Fibroblast of lung (primary cell): ENCODE measurements at regions not wholly inside any gene's neighbourhood (a gene's known extent, or its start where the extent isn't known, plus 50 kb on each side); places are given as distances from the start of the nearest gene placed in this dataset.
A peak's percentile ranks its signal among the peaks of the same experiment; 100 is the strongest.

Experiments
- DNase-seq, 2 donors: peaks; one replicate each; pipeline versions ENCODE4 v3.0.0 to v3.0.0-alpha.2; 2010; ENCODE audit warnings: low read depth in 2 of 2
- H2AFZ ChIP-seq: 2 replicates; pipeline ENCODE4 v1.5.1; 2012; ENCODE audit warnings: low read length, control low read depth, inconsistent platforms
- H3K27ac ChIP-seq: 2 replicates; pipeline ENCODE4 v1.5.1; 2011; ENCODE audit warnings: low read length, control low read depth; ENCODE audit not compliant: insufficient read depth
- H3K27me3 ChIP-seq: 2 replicates; pipeline ENCODE4 v1.5.1; 2011; ENCODE audit warnings: mild to moderate bottlenecking, low read length; ENCODE audit not compliant: control insufficient read depth, insufficient read depth
- H3K36me3 ChIP-seq: 2 replicates; pipeline ENCODE4 v1.5.1; 2011; ENCODE audit warnings: low read length; ENCODE audit not compliant: control insufficient read depth, insufficient read depth
- H3K4me1 ChIP-seq: 2 replicates; pipeline ENCODE4 v1.5.1; 2011; ENCODE audit warnings: low read length; ENCODE audit not compliant: control insufficient read depth, insufficient read depth; ENCODE audit errors: extremely low read depth
- H3K4me2 ChIP-seq: 2 replicates; pipeline ENCODE4 v1.5.1; 2011; ENCODE audit warnings: low read length, control low read depth; ENCODE audit not compliant: insufficient read depth; ENCODE audit errors: extremely low read depth
- H3K4me3 ChIP-seq, 4 experiments: fragments of 200-600 bp in 1 of 4; sonication (generic) in 1 of 4; replicated peaks in 1 of 4; 2 replicates each; pipeline ENCODE4 v1.5.1; 2011 to 2016; ENCODE audit warnings: low read length in 4 of 4, low read depth in 3 of 4, mild to moderate bottlenecking in 3 of 4, control low read depth in 2 of 4, inconsistent platforms in 1 of 4, mixed read lengths in 1 of 4; ENCODE audit not compliant: insufficient read depth in 1 of 4; ENCODE audit errors: control extremely low read depth in 1 of 4
- H3K79me2 ChIP-seq: 2 replicates; pipeline ENCODE4 v1.5.1; 2012; ENCODE audit warnings: mild to moderate bottlenecking, low read length, inconsistent platforms; ENCODE audit not compliant: control insufficient read depth, insufficient read depth
- H3K9ac ChIP-seq: 2 replicates; pipeline ENCODE4 v1.5.1; 2011; ENCODE audit warnings: mild to moderate bottlenecking, low read length, control low read depth; ENCODE audit not compliant: insufficient read depth
- H3K9me3 ChIP-seq: 2 replicates; pipeline ENCODE4 v1.5.1; 2012; ENCODE audit warnings: low read depth, low read length; ENCODE audit not compliant: control insufficient read depth, insufficient read depth
- H4K20me1 ChIP-seq: 2 replicates; pipeline ENCODE4 v1.5.1; 2011; ENCODE audit warnings: low read length; ENCODE audit not compliant: control insufficient read depth, insufficient read depth; ENCODE audit errors: extremely low read depth
- EZH2 ChIP-seq: IDR thresholded peaks from 2 replicates; pipeline ENCODE4 v1.5.1; 2012; ENCODE audit warnings: low read length, control low read depth, mild to moderate bottlenecking; ENCODE audit errors: missing control alignments
- TF ChIP-seq, protein P1 (sequence below), 2 donors: IDR thresholded peaks in 1 of 2; conservative IDR thresholded peaks in 1 of 2; 1 replicate in 1 of 2; 2 replicates in 1 of 2; pipeline ENCODE4 v1.5.1; 2011 to 2012; ENCODE audit warnings: low read length in 2 of 2, control low read depth in 1 of 2, inconsistent platforms in 1 of 2, low read depth in 1 of 2, mild to moderate bottlenecking in 1 of 2

DNA sequence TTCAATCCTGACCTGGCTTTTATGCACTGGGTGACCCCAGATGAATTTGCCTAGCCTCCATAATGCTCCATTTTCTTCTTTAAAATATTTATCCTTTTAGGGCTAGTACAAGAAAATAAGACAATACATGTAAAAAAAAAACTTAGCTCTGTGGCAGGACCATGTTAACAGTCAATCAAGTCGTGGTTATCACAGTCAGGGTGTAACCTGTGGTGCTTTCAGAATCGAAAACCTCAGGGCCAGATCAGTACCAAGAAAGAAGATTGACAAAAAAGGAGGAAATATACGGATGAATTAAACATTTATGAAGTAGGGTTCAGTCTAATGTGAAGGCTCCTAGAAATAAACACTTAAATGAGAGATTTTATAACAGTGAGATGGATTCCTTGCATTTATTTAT lies 347.2 kb upstream of the MAF start:
- Histone ChIP-seq H3K9ac (no peak overlapping the region), H3K4me2 (no peak overlapping the region), H4K20me1 (no peaks in the 10 kb centered on the region), H3K79me2 (no peaks in the 10 kb centered on the region), H3K4me3 (no peak overlapping the region), H3K9me3 (no peaks in the 10 kb centered on the region), H3K36me3 (no peaks in the 10 kb centered on the region), H2AFZ (no peak overlapping the region), H3K27me3 (no peaks in the 10 kb centered on the region), H3K4me1 (no peaks in the 10 kb centered on the region), H3K27ac (no peak overlapping the region)
- no peak for TF ChIP-seq EZH2
- TF ChIP-seq, protein P1, sequence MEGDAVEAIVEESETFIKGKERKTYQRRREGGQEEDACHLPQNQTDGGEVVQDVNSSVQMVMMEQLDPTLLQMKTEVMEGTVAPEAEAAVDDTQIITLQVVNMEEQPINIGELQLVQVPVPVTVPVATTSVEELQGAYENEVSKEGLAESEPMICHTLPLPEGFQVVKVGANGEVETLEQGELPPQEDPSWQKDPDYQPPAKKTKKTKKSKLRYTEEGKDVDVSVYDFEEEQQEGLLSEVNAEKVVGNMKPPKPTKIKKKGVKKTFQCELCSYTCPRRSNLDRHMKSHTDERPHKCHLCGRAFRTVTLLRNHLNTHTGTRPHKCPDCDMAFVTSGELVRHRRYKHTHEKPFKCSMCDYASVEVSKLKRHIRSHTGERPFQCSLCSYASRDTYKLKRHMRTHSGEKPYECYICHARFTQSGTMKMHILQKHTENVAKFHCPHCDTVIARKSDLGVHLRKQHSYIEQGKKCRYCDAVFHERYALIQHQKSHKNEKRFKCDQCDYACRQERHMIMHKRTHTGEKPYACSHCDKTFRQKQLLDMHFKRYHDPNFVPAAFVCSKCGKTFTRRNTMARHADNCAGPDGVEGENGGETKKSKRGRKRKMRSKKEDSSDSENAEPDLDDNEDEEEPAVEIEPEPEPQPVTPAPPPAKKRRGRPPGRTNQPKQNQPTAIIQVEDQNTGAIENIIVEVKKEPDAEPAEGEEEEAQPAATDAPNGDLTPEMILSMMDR (conservative IDR thresholded peaks at IDR 0.05 in 1 of 2, IDR thresholded peaks at IDR 0.05 in 1 of 2; ENCODE audit: low read depth in 1 of 2, low read length in 2 of 2) = no peak
- DNase-seq = no peak

DNA sequence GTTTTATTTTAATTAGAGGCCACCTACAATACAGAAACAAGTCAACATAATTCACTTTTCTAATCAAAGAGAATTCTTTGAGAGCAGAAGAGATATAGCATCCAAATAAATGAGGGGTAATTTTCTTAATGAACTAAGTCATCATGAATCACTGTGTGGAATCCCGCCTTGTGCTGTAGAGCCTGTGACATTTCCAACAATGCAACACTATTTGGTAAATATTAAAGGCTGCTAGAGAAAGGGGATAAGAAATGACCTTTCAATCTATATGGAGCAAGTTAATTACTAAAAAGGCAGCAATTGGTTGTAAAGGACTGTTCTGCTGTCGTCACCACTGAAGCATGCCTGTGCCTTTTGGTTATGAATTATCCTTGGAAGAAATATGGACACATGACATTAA lies 345.7 kb upstream of the MAF start:
- Histone ChIP-seq H3K4me3 (no peak overlapping the region), H3K27me3 (no peaks in the 10 kb centered on the region), H3K9ac (no peak overlapping the region), H3K4me2 (no peak overlapping the region), H2AFZ (no peak overlapping the region), H3K4me1 (no peaks in the 10 kb centered on the region), H3K79me2 (no peaks in the 10 kb centered on the region), H3K36me3 (no peaks in the 10 kb centered on the region), H3K9me3 (no peaks in the 10 kb centered on the region), H3K27ac (no peak overlapping the region), H4K20me1 (no peaks in the 10 kb centered on the region)
- DNase-seq = no peak
- TF ChIP-seq EZH2 = no peak
- TF ChIP-seq, protein P1 (conservative IDR thresholded peaks at IDR 0.05 in 1 of 2, IDR thresholded peaks at IDR 0.05 in 1 of 2; ENCODE audit: low read depth in 1 of 2, low read length in 2 of 2) = no peak

DNA sequence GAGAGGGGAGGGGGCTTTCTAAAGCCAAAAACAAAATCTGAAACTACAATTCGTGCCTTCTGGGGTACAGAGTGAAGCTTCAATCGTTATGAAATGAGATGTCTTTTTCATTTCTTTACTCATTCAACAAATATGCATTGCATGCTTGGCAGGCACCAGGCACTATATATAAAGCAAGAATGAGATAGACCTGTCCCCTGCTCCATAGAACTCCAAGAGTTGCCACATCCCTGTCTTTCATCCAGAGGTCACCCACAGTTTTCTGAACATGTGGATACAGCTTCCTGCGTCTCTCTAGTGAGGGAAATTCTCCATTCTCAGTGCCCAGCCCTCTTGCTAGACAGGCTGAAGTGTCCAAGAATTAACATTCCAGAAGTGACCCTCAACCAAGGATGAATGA lies 343.2 kb upstream of the MAF start:
- Histone ChIP-seq H3K79me2 (no peaks in the 10 kb centered on the region), H3K27ac (no peak overlapping the region), H3K9ac (no peak overlapping the region), H3K9me3 (no peaks in the 10 kb centered on the region), H3K4me2 (no peak overlapping the region), H3K4me1 (no peaks in the 10 kb centered on the region), H2AFZ (no peak overlapping the region), H3K4me3 (no peak overlapping the region), H4K20me1 (no peaks in the 10 kb centered on the region), H3K27me3 (no peaks in the 10 kb centered on the region), H3K36me3 (no peaks in the 10 kb centered on the region)
- DNase-seq = peak in 1 of 2 donors; percentile 31
- TF ChIP-seq, protein P1 (conservative IDR thresholded peaks at IDR 0.05 in 1 of 2, IDR thresholded peaks at IDR 0.05 in 1 of 2; ENCODE audit: low read depth in 1 of 2, low read length in 2 of 2) = no peak
- no peak for TF ChIP-seq EZH2
